ENCODE measurements at regions not wholly inside any gene's neighbourhood (a gene's known extent, or its start where the extent isn't known, plus 50 kb on each side); places are given as distances from the start of the nearest gene placed in this dataset.

DNA sequence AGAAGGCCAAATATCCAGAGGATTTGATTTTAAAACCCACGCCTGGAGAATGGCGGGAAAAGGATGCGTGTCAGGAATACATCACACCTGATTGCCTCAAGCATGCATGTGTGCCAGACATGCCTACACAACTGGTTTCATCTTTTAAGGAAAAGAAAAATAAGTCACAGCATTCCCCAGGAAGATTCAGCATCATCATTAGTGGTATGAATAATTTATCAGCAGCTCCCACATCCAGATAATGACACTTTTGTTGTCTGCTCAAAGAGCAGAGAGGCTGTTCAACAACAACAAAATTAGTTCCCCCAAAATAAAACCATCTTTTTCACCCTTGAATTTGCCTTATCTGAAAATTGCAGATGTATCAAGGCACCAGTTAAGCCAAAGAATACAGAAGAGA is 328.6 kb upstream of the C1orf87 start:
- CTCF ChIA-PET, result interaction anchor here (0.6 kb wide), 1 partner anchor 23 kb away, joined by 5 read pairs; no protein-coding TSS in a partner anchor

DNA sequence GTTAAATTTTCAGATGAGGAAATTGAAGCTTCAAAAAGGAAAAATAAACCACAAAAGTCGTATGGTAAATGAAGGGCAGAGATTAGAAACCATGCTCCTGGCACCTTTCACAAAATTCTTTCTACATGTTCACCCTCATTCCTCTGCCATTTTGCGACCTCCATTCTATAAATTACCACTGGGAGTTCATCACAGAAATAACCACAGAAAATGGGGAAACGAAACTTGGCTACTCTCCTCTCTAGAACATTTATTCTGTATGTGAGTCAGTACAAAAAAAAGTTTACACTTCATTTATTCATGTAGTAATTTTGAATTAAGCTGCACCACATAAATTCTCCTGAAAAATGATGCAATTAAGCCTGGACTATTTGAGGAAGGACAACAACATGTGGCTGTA is 320.9 kb upstream of the C1orf87 start:
- H3K4me1 ChIP-seq (ENCODE audit: control insufficient read depth, insufficient read depth, low read length), result no peaks in the 10 kb centered on the region
- CTCF ChIA-PET, result no interaction called here
- H3K36me3 ChIP-seq (ENCODE audit: control insufficient read depth in 2 of 2, insufficient read depth in 1 of 2, low read length in 2 of 2), result no peaks in the 10 kb centered on the region
- TF ChIP-seq ZNF843 (tag by site-specific recombination; IDR thresholded peaks at IDR 0.05), result no peak
- TF ChIP-seq ZNF560 (tag by site-specific recombination; IDR thresholded peaks at IDR 0.05; ENCODE audit: borderline replicate concordance), result no peak
- no peak for TF ChIP-seq ZNF830 (tag by site-specific recombination; IDR thresholded peaks at IDR 0.05; ENCODE audit: low read depth)
- TF ChIP-seq ZNF768 (tag by site-specific recombination; IDR thresholded peaks at IDR 0.05), result no peak
- POLR2A ChIA-PET, result no interaction called here
- H3K27ac ChIP-seq (ENCODE audit: extremely low read depth, low read depth, low read length), result no peak overlapping the region
- H3K4me3 ChIP-seq (ENCODE audit: low read depth, low read length), result no peak overlapping the region
- H3K9me3 ChIP-seq (ENCODE audit: control insufficient read depth, insufficient read depth, low read depth, low read length), result no peaks in the 10 kb centered on the region

More for the DNA sequence above, 328.6 kb upstream of the C1orf87 start:
- H3K4me3 ChIP-seq (ENCODE audit: low read depth, low read length), result no peak overlapping the region
- H3K4me1 ChIP-seq (ENCODE audit: control insufficient read depth, insufficient read depth, low read length), result no peaks in the 10 kb centered on the region
- no peak for TF ChIP-seq ZNF324 (tag by site-specific recombination; IDR thresholded peaks at IDR 0.05)
- TF ChIP-seq, protein P1, sequence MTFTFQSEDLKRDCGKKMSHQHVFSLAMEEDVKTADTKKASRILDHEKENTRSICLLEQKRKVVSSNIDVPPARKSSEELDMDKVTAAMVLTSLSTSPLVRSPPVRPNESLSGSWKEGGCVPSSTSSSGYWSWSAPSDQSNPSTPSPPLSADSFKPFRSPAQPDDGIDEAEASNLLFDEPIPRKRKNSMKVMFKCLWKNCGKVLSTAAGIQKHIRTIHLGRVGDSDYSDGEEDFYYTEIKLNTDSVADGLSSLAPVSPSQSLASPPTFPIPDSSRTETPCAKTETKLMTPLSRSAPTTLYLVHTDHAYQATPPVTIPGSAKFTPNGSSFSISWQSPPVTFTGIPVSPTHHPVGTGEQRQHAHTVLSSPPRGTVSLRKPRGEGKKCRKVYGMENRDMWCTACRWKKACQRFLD (tag by site-specific recombination; IDR thresholded peaks at IDR 0.05), result no peak
- H3K36me3 ChIP-seq (ENCODE audit: control insufficient read depth in 2 of 2, insufficient read depth in 1 of 2, low read length in 2 of 2), result no peaks in the 10 kb centered on the region
- H3K9me3 ChIP-seq (ENCODE audit: control insufficient read depth, insufficient read depth, low read depth, low read length), result no peaks in the 10 kb centered on the region
- no peak overlapping the region for H3K27ac ChIP-seq (ENCODE audit: extremely low read depth, low read depth, low read length)
- POLR2A ChIA-PET, result no interaction called here

DNA sequence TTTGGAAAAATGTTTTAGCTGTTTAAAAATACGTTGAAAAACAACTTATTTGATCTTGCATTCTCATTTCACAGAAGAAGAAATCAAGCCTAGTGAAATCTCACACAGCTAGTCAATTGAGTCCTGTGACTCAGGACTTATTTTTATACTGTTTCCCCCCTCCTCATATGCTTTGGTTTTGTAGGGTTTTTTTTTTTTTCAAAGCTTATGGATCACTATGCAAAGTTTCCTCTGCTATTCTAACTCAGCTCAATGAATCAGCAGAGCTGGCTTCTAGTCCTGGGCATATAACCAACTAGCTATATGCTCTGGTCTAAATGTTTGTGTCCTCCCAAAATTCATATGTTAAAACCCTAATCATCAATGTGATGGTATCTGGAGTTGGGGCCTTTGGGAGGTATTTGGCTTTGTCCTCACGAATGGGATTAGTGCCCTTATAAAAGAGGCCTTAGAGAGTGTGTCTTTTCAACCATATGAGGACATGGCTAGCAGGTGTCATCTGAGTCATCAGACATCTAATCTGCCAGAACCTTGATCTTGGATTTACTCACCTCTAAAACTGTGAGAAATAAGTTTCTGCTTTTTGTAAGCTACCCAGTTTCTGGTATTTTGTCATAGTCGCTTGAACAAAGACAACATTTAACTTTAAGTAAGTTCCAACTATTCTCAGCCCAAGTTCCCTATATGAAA is 317.2 kb upstream of the C1orf87 start:
- TF ChIP-seq ZNF654 (tag by site-specific recombination; IDR thresholded peaks at IDR 0.05; ENCODE audit: low read depth) (no peak), YY2 (tag by site-specific recombination; IDR thresholded peaks at IDR 0.05) (no peak), ZNF433 (tag by site-specific recombination; IDR thresholded peaks at IDR 0.05; ENCODE audit: low read depth) (no peak), ZNF221 (tag by site-specific recombination; IDR thresholded peaks at IDR 0.05; ENCODE audit: borderline replicate concordance) (no peak), FEZF1 (tag by site-specific recombination; IDR thresholded peaks at IDR 0.05) (no peak), KLF8 (tag by site-specific recombination; IDR thresholded peaks at IDR 0.05) (no peak), ZNF561 (tag by site-specific recombination; IDR thresholded peaks at IDR 0.05; ENCODE audit: borderline replicate concordance) (no peak), GLIS1 (tag by site-specific recombination; IDR thresholded peaks at IDR 0.05) (no peak), ZNF155 (tag by site-specific recombination; IDR thresholded peaks at IDR 0.05) (no peak), ZBTB7A (tag by site-specific recombination; IDR thresholded peaks at IDR 0.05; ENCODE audit: low read depth) (no peak)
- TF ChIP-seq, protein P2, sequence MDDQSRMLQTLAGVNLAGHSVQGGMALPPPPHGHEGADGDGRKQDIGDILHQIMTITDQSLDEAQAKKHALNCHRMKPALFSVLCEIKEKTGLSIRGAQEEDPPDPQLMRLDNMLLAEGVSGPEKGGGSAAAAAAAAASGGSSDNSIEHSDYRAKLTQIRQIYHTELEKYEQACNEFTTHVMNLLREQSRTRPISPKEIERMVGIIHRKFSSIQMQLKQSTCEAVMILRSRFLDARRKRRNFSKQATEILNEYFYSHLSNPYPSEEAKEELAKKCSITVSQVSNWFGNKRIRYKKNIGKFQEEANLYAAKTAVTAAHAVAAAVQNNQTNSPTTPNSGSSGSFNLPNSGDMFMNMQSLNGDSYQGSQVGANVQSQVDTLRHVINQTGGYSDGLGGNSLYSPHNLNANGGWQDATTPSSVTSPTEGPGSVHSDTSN (CRISPR knock-in tag; IDR thresholded peaks at IDR 0.05), result no peak
- TF ChIP-seq, protein P3, sequence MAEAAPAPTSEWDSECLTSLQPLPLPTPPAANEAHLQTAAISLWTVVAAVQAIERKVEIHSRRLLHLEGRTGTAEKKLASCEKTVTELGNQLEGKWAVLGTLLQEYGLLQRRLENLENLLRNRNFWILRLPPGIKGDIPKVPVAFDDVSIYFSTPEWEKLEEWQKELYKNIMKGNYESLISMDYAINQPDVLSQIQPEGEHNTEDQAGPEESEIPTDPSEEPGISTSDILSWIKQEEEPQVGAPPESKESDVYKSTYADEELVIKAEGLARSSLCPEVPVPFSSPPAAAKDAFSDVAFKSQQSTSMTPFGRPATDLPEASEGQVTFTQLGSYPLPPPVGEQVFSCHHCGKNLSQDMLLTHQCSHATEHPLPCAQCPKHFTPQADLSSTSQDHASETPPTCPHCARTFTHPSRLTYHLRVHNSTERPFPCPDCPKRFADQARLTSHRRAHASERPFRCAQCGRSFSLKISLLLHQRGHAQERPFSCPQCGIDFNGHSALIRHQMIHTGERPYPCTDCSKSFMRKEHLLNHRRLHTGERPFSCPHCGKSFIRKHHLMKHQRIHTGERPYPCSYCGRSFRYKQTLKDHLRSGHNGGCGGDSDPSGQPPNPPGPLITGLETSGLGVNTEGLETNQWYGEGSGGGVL (tag by site-specific recombination; IDR thresholded peaks at IDR 0.05), result no peak
- TF ChIP-seq, protein P4, sequence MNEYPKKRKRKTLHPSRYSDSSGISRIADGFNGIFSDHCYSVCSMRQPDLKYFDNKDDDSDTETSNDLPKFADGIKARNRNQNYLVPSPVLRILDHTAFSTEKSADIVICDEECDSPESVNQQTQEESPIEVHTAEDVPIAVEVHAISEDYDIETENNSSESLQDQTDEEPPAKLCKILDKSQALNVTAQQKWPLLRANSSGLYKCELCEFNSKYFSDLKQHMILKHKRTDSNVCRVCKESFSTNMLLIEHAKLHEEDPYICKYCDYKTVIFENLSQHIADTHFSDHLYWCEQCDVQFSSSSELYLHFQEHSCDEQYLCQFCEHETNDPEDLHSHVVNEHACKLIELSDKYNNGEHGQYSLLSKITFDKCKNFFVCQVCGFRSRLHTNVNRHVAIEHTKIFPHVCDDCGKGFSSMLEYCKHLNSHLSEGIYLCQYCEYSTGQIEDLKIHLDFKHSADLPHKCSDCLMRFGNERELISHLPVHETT (tag by site-specific recombination; IDR thresholded peaks at IDR 0.05), result no peak
- TF ChIP-seq, protein P5, sequence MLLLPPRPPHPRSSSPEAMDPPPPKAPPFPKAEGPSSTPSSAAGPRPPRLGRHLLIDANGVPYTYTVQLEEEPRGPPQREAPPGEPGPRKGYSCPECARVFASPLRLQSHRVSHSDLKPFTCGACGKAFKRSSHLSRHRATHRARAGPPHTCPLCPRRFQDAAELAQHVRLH (tag by site-specific recombination; IDR thresholded peaks at IDR 0.05), result no peak
- Histone ChIP-seq H3K4me3 (ENCODE audit: low read depth, low read length) (no peak overlapping the region), H3K4me1 (ENCODE audit: control insufficient read depth, insufficient read depth, low read length) (no peaks in the 10 kb centered on the region), H3K27ac (ENCODE audit: extremely low read depth, low read depth, low read length) (no peak overlapping the region), H3K36me3 (ENCODE audit: control insufficient read depth in 2 of 2, insufficient read depth in 1 of 2, low read length in 2 of 2) (no peaks in the 10 kb centered on the region), H3K9me3 (ENCODE audit: control insufficient read depth, insufficient read depth, low read depth, low read length) (no peaks in the 10 kb centered on the region)
- ChIA-PET POLR2A (interaction anchor here (0.6 kb wide), 1 partner anchor 282 kb away, joined by 3 read pairs; no protein-coding TSS in a partner anchor), CTCF (no interaction called here)

Measured in HEK293 (cell line).